ENCODE measurements at regions not wholly inside any gene's neighbourhood (a gene's known extent, or its start where the extent isn't known, plus 50 kb on each side); places are given as distances from the start of the nearest gene placed in this dataset.

GRCh38 chr21:26686705-26687104, 113.6 kb upstream of the CYYR1 start:
- no peak for TF ChIP-seq CTCF (conservative IDR thresholded peaks at IDR 0.05)
- no peak overlapping the region for H3K27ac ChIP-seq

GRCh38 chr21:26686278-26686677, 113.2 kb upstream of the CYYR1 start:
- no peak overlapping the region for H3K27ac ChIP-seq
- no peak for TF ChIP-seq CTCF (conservative IDR thresholded peaks at IDR 0.05)

- no peak for TF ChIP-seq CTCF (conservative IDR thresholded peaks at IDR 0.05)
- no peak overlapping the region for H3K27ac ChIP-seq
These were observed 111.8 kb upstream of the CYYR1 start for GRCh38 chr21:26684889-26685288.

GRCh38 chr21:26683996-26684395, 110.9 kb upstream of the CYYR1 start:
- no peak overlapping the region for H3K27ac ChIP-seq
- TF ChIP-seq CTCF (conservative IDR thresholded peaks at IDR 0.05) = no peak

- TF ChIP-seq CTCF (conservative IDR thresholded peaks at IDR 0.05) = no peak
- no peak overlapping the region for H3K27ac ChIP-seq
These were observed 106.2 kb upstream of the CYYR1 start for GRCh38 chr21:26679284-26679683.

GRCh38 chr21:26674323-26674722, 101.2 kb upstream of the CYYR1 start:
- no peak overlapping the region for H3K27ac ChIP-seq
- no peak for TF ChIP-seq CTCF (conservative IDR thresholded peaks at IDR 0.05)

- no peak for TF ChIP-seq CTCF (conservative IDR thresholded peaks at IDR 0.05)
- H3K27ac ChIP-seq = no peak overlapping the region
These were observed 96.2 kb upstream of the CYYR1 start for GRCh38 chr21:26669215-26669764.

Measured in VCaP (cell line).